K562 (cell line): ENCODE measurements at regions not wholly inside any gene's neighbourhood (a gene's known extent, or its start where the extent isn't known, plus 50 kb on each side); places are given as distances from the start of the nearest gene placed in this dataset.

Experiments used
- ATAC-seq: fragments of 200-7000 bp; cut with Tn5 transposase; 3 replicates; pipeline ENCODE4 v1.9.1; 2020; ENCODE audit warnings: moderate library complexity
- BruUV-seq: library from RNA; stranded (reverse); fragments of 400-500 nt; replicated peaks from 2 replicates; lab custom pipeline; 2021; lab: Mats Ljungman, UMichigan
- CTCF ChIA-PET: fragments of 300-600 bp; formaldehyde crosslinking; extraction: SDS; loops from one replicate; lab custom pipeline; 2021; ENCODE audit warnings: low intra/inter-chr PET ratio; lab: Yijun Ruan, JAX
- POLR2A ChIA-PET: fragments of 300-600, 350-650 bp; sonication (Branson Sonifier 250); formaldehyde crosslinking; extraction: SDS; loops from one replicate; lab custom pipeline; 2021; ENCODE audit warnings: antibody characterized with exemption, inconsistent platforms; lab: Yijun Ruan, JAX
- DNase-seq, 4 experiments: peaks; one replicate each; pipeline versions ENCODE4 v3.0.0 to v3.0.0-alpha.2; 2011 to 2018; ENCODE audit warnings: low spot score in 3 of 4, mixed read lengths in 3 of 4; ENCODE audit errors: extremely low read depth in 1 of 4
- FAIRE-seq: peaks from 2 replicates; lab custom pipeline; 2011; peaks lifted over from hg19 to GRCh38; lab: Jason Lieb, UNC
- H2AFZ ChIP-seq: 2 replicates; pipeline ENCODE4 v1.6.0; 2011; ENCODE audit warnings: low read depth, low read length, control low read depth, inconsistent platforms
- H3K27ac ChIP-seq: fragments of 200-600 bp; 3 replicates; pipeline ENCODE4 v1.8.0; 2011; ENCODE audit warnings: low read depth, mild to moderate bottlenecking, control low read depth, inconsistent platforms, low read length, moderate library complexity, mixed read lengths; ENCODE audit errors: extremely low read depth
- H3K27me3 ChIP-seq, 2 experiments: fragments of 300-600 bp in 1 of 2; 2 replicates in 1 of 2; 3 replicates in 1 of 2; pipeline versions ENCODE4 v1.6.0 to v1.8.0; 2011; ENCODE audit warnings: inconsistent platforms in 2 of 2, low read length in 2 of 2, mild to moderate bottlenecking in 1 of 2, mixed read lengths in 1 of 2, moderate library complexity in 1 of 2; ENCODE audit not compliant: control insufficient read depth in 2 of 2, insufficient read depth in 2 of 2
- H3K36me3 ChIP-seq: fragments of 300-600 bp; 3 replicates; pipeline ENCODE4 v1.8.0; 2011; ENCODE audit warnings: mild to moderate bottlenecking, low read length, inconsistent platforms; ENCODE audit not compliant: control insufficient read depth, insufficient read depth
- H3K4me1 ChIP-seq, 2 experiments: fragments of 200-600 bp in 1 of 2; replicated peaks in 1 of 2; 2 replicates in 1 of 2; 3 replicates in 1 of 2; pipeline versions ENCODE4 v1.5.1 to v1.8.0; 2011; ENCODE audit warnings: inconsistent platforms in 2 of 2, low read length in 2 of 2, mild to moderate bottlenecking in 1 of 2, mixed read lengths in 1 of 2, moderate library complexity in 1 of 2; ENCODE audit not compliant: control insufficient read depth in 2 of 2, insufficient read depth in 2 of 2
- H3K4me2 ChIP-seq: 2 replicates; pipeline ENCODE4 v1.6.1; 2011; ENCODE audit warnings: low read length, control low read depth, inconsistent platforms, mixed read lengths; ENCODE audit not compliant: insufficient read depth
- H3K4me3 ChIP-seq: fragments of 200-600 bp; sonication (generic), shearing (Covaris generic); 2 replicates; pipeline ENCODE4 v1.5.1; 2016; ENCODE audit warnings: control low read depth, inconsistent platforms
- H3K79me2 ChIP-seq: fragments of 200-600 bp; 3 replicates; pipeline ENCODE4 v1.8.0; 2011; ENCODE audit warnings: low read length, inconsistent platforms; ENCODE audit not compliant: control insufficient read depth, insufficient read depth
- H3K9ac ChIP-seq, 2 experiments: 2 replicates each; pipeline versions ENCODE4 v1.6.0 to v1.6.1; 2011; ENCODE audit warnings: low read depth in 2 of 2, low read length in 2 of 2, control low read depth in 1 of 2, inconsistent platforms in 1 of 2, mild to moderate bottlenecking in 1 of 2, mixed read lengths in 1 of 2; ENCODE audit not compliant: insufficient read depth in 1 of 2
- H3K9me1 ChIP-seq: one replicate; pipeline ENCODE4 v1.6.0; 2011; ENCODE audit warnings: inconsistent platforms, mild to moderate bottlenecking, low read length, moderate library complexity; ENCODE audit not compliant: control insufficient read depth, insufficient read depth
- H3K9me3 ChIP-seq: replicated peaks from 2 replicates; pipeline ENCODE4 v1.5.1; 2011; ENCODE audit warnings: low read depth, low read length, inconsistent platforms; ENCODE audit not compliant: control insufficient read depth, insufficient read depth
- H4K20me1 ChIP-seq: replicated peaks from 2 replicates; pipeline ENCODE4 v1.6.1; 2011; ENCODE audit warnings: low read length, inconsistent platforms, mixed read lengths; ENCODE audit not compliant: control insufficient read depth, insufficient read depth
- BRD9 ChIP-seq: fragments of 450-650 bp; IDR thresholded peaks from 2 replicates; pipeline ENCODE4 v1.6.1; 2018; ENCODE audit warnings: low read depth; ENCODE audit not compliant: partially characterized antibody
- CREBBP ChIP-seq: IDR thresholded peaks from one replicate; pipeline ENCODE4 v1.6.1; 2012; ENCODE audit warnings: low read depth, mild to moderate bottlenecking, control low read depth, inconsistent platforms, low read length
- DDX20 ChIP-seq: fragments of 450-650 bp; IDR thresholded peaks from 2 replicates; pipeline ENCODE4 v1.6.1; 2016; ENCODE audit warnings: missing genetic modification characterization, low read depth, mild to moderate bottlenecking, missing compliant biosample characterization, moderate library complexity
- DMBX1 ChIP-seq: fragments of 250-450 bp; sonication (Bioruptor Pico); IDR thresholded peaks from 2 replicates; pipeline ENCODE4 v1.8.0; 2022; ENCODE audit warnings: inconsistent platforms, mild to moderate bottlenecking, moderate library complexity, borderline replicate concordance
- FOXA1 ChIP-seq: fragments of 450-650 bp; IDR thresholded peaks from 2 replicates; pipeline ENCODE4 v1.6.1; 2016; ENCODE audit warnings: mild to moderate bottlenecking, borderline replicate concordance
- FOXJ3 ChIP-seq: sonication (generic); formaldehyde crosslinking; IDR thresholded peaks from 2 replicates; pipeline ENCODE4 v1.4.0; 2020; ENCODE audit warnings: mild to moderate bottlenecking, missing genetic modification reagents
- PCBP2 ChIP-seq: fragments of 200-400 bp; formaldehyde crosslinking; IDR thresholded peaks from 2 replicates; pipeline ENCODE4 v1.6.1; 2018; ENCODE audit warnings: low read length, low read depth, mild to moderate bottlenecking, moderate library complexity; ENCODE audit not compliant: poor library complexity, severe bottlenecking
- POLR2AphosphoS2 ChIP-seq: IDR thresholded peaks from 2 replicates; pipeline ENCODE4 v1.6.1; 2012; ENCODE audit warnings: low read length, improper control_type of control experiment
- SMC3 ChIP-seq: conservative IDR thresholded peaks from 2 replicates; pipeline ENCODE4 v1.6.1; 2011; ENCODE audit warnings: low read depth, low read length, improper control_type of control experiment; ENCODE audit not compliant: insufficient read depth
- ZNF239 ChIP-seq: fragments of 250-450 bp; sonication (Bioruptor Pico); IDR thresholded peaks from 2 replicates; pipeline ENCODE4 v1.4.0; 2020; ENCODE audit warnings: mild to moderate bottlenecking
- ZNF324 ChIP-seq: fragments of 250-450 bp; sonication (Bioruptor Pico); IDR thresholded peaks from 2 replicates; pipeline ENCODE4 v1.4.0; 2020; ENCODE audit warnings: mild to moderate bottlenecking
- ZNF41 ChIP-seq: fragments of 250-450 bp; sonication (Bioruptor Pico); conservative IDR thresholded peaks from 2 replicates; pipeline ENCODE4 v1.4.0; 2020; ENCODE audit warnings: mild to moderate bottlenecking
- ZNF512 ChIP-seq: IDR thresholded peaks from 2 replicates; pipeline ENCODE4 v1.6.1; 2016; ENCODE audit warnings: missing genetic modification characterization, missing compliant biosample characterization
- WGBS: fragments of 100-300 bp; shearing (Covaris generic); methylation state at CpG from one replicate; pipeline ENCODE4 v1.1.6; 2016; ENCODE audit warnings: low coverage, mixed read lengths; ENCODE audit not compliant: insufficient coverage; ENCODE audit errors: missing lambda C conversion rate; 5-methylcytosine and 5-hydroxymethylcytosine counted together
- in situ Hi-C: fragments of 300-500 bp; cut with MboI; formaldehyde crosslinking; loops from 4 replicates; pipeline ENCODE4 v1.15.0; 2018; ENCODE audit warnings: inconsistent platforms, mixed read lengths
- intact Hi-C: fragments of 100-400 bp; cut with micrococcal nuclease; formaldehyde crosslinking; loops from 2 replicates; pipeline ENCODE4 v1.14.2; 2022

DNA sequence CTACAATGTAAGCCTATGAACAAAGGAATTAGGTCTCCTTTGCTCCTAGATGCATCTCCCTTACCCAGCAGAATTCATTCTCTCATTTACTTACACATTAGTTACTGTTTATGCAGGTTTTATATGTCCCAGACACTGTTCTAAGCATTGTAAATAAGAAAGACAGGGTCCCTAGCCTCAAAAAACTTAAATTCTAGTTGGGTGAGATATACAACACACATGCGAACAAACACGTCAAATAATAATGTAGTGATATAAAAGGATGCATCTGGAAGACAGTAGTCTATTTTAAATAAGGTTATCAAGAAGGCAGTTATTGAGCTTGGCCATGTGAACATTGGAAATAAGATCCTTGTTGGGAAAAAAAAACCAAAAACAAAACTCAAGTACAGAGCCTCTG, 479.7 kb downstream of the DNAJB9 start:
- H3K4me2 ChIP-seq, result no peak overlapping the region
- TF ChIP-seq POLR2AphosphoS2 (no peak), FOXA1 (no peak), ZNF239 (no peak), FOXJ3 (CRISPR knock-in tag) (no peak)
- TF ChIP-seq, all 486 proteins: peak for 0
- BruUV-seq, result no TSS peak

GRCh38 chr7:109059089-109059488, 489.4 kb downstream of the DNAJB9 start:
- intact Hi-C loops, result no loop called here
- Histone ChIP-seq H3K36me3 (no peaks in the 10 kb centered on the region), H3K27me3 (no peaks in the 10 kb centered on the region), H3K4me1 (no peaks in the 10 kb centered on the region), H2AFZ (no peak overlapping the region), H3K9ac (no peak overlapping the region), H3K9me1 (no peaks in the 10 kb centered on the region), H3K4me3 (no peak overlapping the region), H3K79me2 (no peaks in the 10 kb centered on the region), H3K9me3 (no peaks in the 10 kb centered on the region; the same call in 1 of the 2 replicates), H3K4me2 (no peak overlapping the region), H4K20me1 (no peaks in the 10 kb centered on the region), H3K27ac (no peak overlapping the region)
- in situ Hi-C loops, result no loop called here
- no peak for DNase-seq
- no peak for FAIRE-seq
- ATAC-seq, result no peak
- WGBS, result 0% methylated on average over 1 of the region's 1 CpG
- BruUV-seq, result no TSS peak
- CTCF ChIA-PET, result no interaction called here
- POLR2A ChIA-PET, result no interaction called here
- TF ChIP-seq ZNF41 (CRISPR knock-in tag), result no peak
- no peak for TF ChIP-seq ZNF324 (CRISPR knock-in tag)
- TF ChIP-seq BRD9, result no peak
- no peak for TF ChIP-seq ZNF512 (tag)
- no peak for TF ChIP-seq PCBP2
- no peak for TF ChIP-seq CREBBP
- TF ChIP-seq DDX20 (tag), result no peak
- no peak for TF ChIP-seq SMC3
- no peak for TF ChIP-seq DMBX1 (CRISPR knock-in tag)

More for the DNA sequence above, 479.7 kb downstream of the DNAJB9 start:
- no peak for FAIRE-seq
- POLR2A ChIA-PET, result interaction anchor here (0.6 kb wide), 1 partner anchor 569 kb away, joined by 3 read pairs; no protein-coding TSS in a partner anchor
- intact Hi-C loops, result no loop called here
- no peak for ATAC-seq
- no peaks in the 10 kb centered on the region for H3K79me2 ChIP-seq
- no peaks in the 10 kb centered on the region for H4K20me1 ChIP-seq
- H3K9ac ChIP-seq, result no peak overlapping the region
- no peak overlapping the region for H3K27ac ChIP-seq
- DNase-seq, result no peak
- no peak overlapping the region for H3K4me3 ChIP-seq
- in situ Hi-C loops, result no loop called here
- CTCF ChIA-PET, result no interaction called here
- H3K4me1 ChIP-seq, result no peaks in the 10 kb centered on the region
- H3K9me3 ChIP-seq, result no peaks in the 10 kb centered on the region; the same call in 1 of the 2 replicates
- no peak overlapping the region for H2AFZ ChIP-seq
- H3K27me3 ChIP-seq, result no peaks in the 10 kb centered on the region
- no peaks in the 10 kb centered on the region for H3K36me3 ChIP-seq
- H3K9me1 ChIP-seq, result no peaks in the 10 kb centered on the region
- 2% methylated on average over 2 of the region's 2 CpGs for WGBS
